Right atrium auricular region (tissue), 2 donors: ENCODE measurements at regions not wholly inside any gene's neighbourhood (a gene's known extent, or its start where the extent isn't known, plus 50 kb on each side); places are given as distances from the start of the nearest gene placed in this dataset.
"Not testable (repeated sequence)": the region's sequence is repeated elsewhere in the genome, so short reads cannot be mapped to it uniquely, and the experiment has no call there.

Experiments
- DNase-seq: peaks from one replicate; pipeline ENCODE4 v3.0.0-alpha.2; 2019; ENCODE audit warnings: low spot score
- H3K27ac ChIP-seq, 2 donors: fragments of 200-600 bp; sonication (generic); 1 replicate in 1 of 2; 2 replicates in 1 of 2; pipeline ENCODE4 v1.5.1; 2016 to 2019
- H3K27me3 ChIP-seq, 2 donors: fragments of 200-600 bp; sonication (generic); one replicate each; pipeline versions ENCODE4 v1.5.1 to v1.6.0; 2017 to 2019
- H3K36me3 ChIP-seq: fragments of 200-600 bp; sonication (generic); one replicate; pipeline ENCODE4 v1.5.1; 2016
- H3K4me1 ChIP-seq, 2 donors: fragments of 200-600 bp; sonication (generic); one replicate each; pipeline versions ENCODE4 v1.5.1 to v1.6.0; 2017 to 2019
- H3K4me3 ChIP-seq, 2 donors: fragments of 200-600 bp; sonication (generic); 1 replicate in 1 of 2; 2 replicates in 1 of 2; pipeline ENCODE4 v1.5.1; 2017 to 2019; ENCODE audit warnings: mild to moderate bottlenecking in 1 of 2, moderate library complexity in 1 of 2
- H3K9me3 ChIP-seq, 2 donors: fragments of 200-600 bp; sonication (generic); one replicate each; pipeline ENCODE4 v1.5.1; 2019
- TF ChIP-seq, protein P1 (sequence below), 2 donors: fragments of 200-600 bp; sonication (generic); IDR thresholded peaks; one replicate each; pipeline ENCODE4 v1.5.1; 2019; ENCODE audit warnings: antibody characterized with exemption in 2 of 2

GRCh38 chr3:31322460-31322859, 210.3 kb upstream of the STT3B start:
- no peak overlapping the region for H3K4me3 ChIP-seq
- H3K27me3 ChIP-seq, result no peaks in the 10 kb centered on the region
- no peak for DNase-seq
- no peaks in the 10 kb centered on the region for H3K36me3 ChIP-seq
- TF ChIP-seq, protein P1, sequence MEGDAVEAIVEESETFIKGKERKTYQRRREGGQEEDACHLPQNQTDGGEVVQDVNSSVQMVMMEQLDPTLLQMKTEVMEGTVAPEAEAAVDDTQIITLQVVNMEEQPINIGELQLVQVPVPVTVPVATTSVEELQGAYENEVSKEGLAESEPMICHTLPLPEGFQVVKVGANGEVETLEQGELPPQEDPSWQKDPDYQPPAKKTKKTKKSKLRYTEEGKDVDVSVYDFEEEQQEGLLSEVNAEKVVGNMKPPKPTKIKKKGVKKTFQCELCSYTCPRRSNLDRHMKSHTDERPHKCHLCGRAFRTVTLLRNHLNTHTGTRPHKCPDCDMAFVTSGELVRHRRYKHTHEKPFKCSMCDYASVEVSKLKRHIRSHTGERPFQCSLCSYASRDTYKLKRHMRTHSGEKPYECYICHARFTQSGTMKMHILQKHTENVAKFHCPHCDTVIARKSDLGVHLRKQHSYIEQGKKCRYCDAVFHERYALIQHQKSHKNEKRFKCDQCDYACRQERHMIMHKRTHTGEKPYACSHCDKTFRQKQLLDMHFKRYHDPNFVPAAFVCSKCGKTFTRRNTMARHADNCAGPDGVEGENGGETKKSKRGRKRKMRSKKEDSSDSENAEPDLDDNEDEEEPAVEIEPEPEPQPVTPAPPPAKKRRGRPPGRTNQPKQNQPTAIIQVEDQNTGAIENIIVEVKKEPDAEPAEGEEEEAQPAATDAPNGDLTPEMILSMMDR (IDR thresholded peaks at IDR 0.05), result no peak
- H3K9me3 ChIP-seq, result peaks cover 0 to 6% of the 10 kb centered on the region in 2 donors
- H3K4me1 ChIP-seq, result no peaks in the 10 kb centered on the region
- H3K27ac ChIP-seq, result no peak overlapping the region

DNA sequence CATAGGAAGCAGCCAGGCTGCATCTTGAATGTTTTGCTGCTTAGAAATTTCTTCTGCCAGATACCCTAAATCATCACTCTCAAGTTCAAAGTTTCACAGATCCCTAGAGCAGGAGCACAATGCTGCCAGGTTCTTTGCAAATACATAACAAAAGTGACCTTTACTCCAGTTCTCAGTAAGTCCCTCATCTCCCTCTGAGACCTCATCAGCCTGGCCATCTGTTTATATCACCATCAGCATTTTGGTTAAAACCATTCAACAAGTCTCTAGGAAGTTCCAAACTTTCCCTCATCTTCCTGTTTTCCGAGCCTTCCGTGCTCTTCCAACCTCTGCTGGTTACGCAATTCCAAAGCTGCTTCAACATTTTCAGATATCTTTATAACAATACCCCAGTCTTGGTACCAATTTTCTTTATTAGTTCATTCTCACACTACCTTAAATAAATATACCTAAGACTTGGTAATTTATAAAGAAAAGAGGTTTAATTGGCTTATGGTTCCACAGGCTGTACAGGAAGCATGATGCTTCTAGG, 204.8 kb upstream of the STT3B start:
- not testable (repeated sequence) for H3K36me3 ChIP-seq, DNase-seq, H3K27ac ChIP-seq, H3K4me1 ChIP-seq, H3K27me3 ChIP-seq, H3K9me3 ChIP-seq, H3K4me3 ChIP-seq

- H3K27me3 ChIP-seq, result no peaks in the 10 kb centered on the region
- H3K9me3 ChIP-seq, result peaks cover 0 to 7% of the 10 kb centered on the region in 2 donors
- no peak for DNase-seq
- H3K27ac ChIP-seq, result no peak overlapping the region
- TF ChIP-seq, protein P1 (IDR thresholded peaks at IDR 0.05), result no peak
- no peaks in the 10 kb centered on the region for H3K4me1 ChIP-seq
- no peak overlapping the region for H3K4me3 ChIP-seq
- H3K36me3 ChIP-seq, result no peaks in the 10 kb centered on the region
Observed at GRCh38 chr3:31331278-31331677, 201.4 kb upstream of the STT3B start.

DNA sequence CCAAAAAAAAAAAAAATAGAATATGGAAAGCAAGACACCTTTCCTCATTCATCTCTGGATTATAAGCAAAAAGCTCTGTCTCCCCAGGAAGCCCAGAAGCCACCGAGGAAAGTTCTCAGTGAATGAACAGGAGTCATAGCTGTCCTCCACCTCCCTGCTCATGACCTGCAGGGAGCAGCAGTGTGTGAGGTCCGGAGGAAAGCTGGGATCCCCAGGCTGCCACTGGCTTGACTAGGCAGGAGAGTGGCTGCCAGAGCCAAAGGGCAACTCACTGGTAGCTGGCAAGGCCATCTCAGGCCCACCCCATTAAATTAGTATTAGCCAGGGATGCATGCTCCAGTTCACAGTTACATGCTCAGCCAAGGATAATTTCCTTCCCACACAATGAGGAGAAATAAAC, 191.6 kb upstream of the STT3B start:
- no peak for DNase-seq
- Histone ChIP-seq H3K4me1 (no peaks in the 10 kb centered on the region), H3K27me3 (no peaks in the 10 kb centered on the region), H3K36me3 (no peaks in the 10 kb centered on the region), H3K27ac (no peak overlapping the region), H3K4me3 (no peak overlapping the region), H3K9me3 (peaks cover 0 to 9% of the 10 kb centered on the region in 2 donors)
- TF ChIP-seq, protein P1 (IDR thresholded peaks at IDR 0.05), result no peak

DNA sequence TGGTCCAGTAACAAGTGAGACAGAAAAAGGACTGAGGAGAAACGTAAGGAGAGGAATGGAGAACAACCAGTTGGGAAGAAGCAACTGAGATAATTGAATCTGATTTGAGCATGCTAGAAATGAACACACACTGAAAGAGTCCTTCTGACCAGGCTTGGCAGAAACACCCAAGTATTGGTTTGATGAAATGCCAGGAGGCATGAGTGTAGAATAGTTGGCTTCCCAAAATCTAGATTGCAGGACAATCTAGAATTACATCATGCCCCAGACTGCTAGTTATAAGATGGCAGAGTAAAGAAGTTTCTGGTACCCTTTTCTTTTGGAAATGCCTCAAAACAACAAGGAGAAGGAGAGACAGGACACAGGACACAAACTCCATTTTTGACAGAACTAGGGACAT, 189.7 kb upstream of the STT3B start:
- Histone ChIP-seq H3K27me3 (no peaks in the 10 kb centered on the region), H3K4me3 (no peak overlapping the region), H3K4me1 (no peaks in the 10 kb centered on the region), H3K27ac (no peak overlapping the region), H3K36me3 (no peaks in the 10 kb centered on the region), H3K9me3 (peaks cover 0 to 9% of the 10 kb centered on the region in 2 donors)
- TF ChIP-seq, protein P1 (IDR thresholded peaks at IDR 0.05), result no peak
- DNase-seq, result no peak

- TF ChIP-seq, protein P1 (IDR thresholded peaks at IDR 0.05), result no peak
Observed at GRCh38 chr3:31345581-31345980, 187.1 kb upstream of the STT3B start.

More at GRCh38 chr3:31345581-31345980, 187.1 kb upstream of the STT3B start:
- no peaks in the 10 kb centered on the region for H3K36me3 ChIP-seq
- peaks cover 0 to 9% of the 10 kb centered on the region in 2 donors for H3K9me3 ChIP-seq
- H3K4me1 ChIP-seq, result no peaks in the 10 kb centered on the region
- H3K27ac ChIP-seq, result no peak overlapping the region
- no peaks in the 10 kb centered on the region for H3K27me3 ChIP-seq
- H3K4me3 ChIP-seq, result no peak overlapping the region
- no peak for DNase-seq
